ENCODE measurements at regions not wholly inside any gene's neighbourhood (a gene's known extent, or its start where the extent isn't known, plus 50 kb on each side); places are given as distances from the start of the nearest gene placed in this dataset.

- H3K4me3 ChIP-seq (ENCODE audit: insufficient read depth, low read depth, low read length): no peak overlapping the region
- H3K9ac ChIP-seq (ENCODE audit: low read length): no peak overlapping the region
- FAIRE-seq: no peak
- H2AFZ ChIP-seq (ENCODE audit: low read depth, low read length): no peak overlapping the region
- H3K36me3 ChIP-seq (ENCODE audit: insufficient read depth, low read length): no peaks in the 10 kb centered on the region
- DNase-seq (ENCODE audit: low read depth): no peak
- Mint-ChIP-seq H3K27me3 (ENCODE audit: low read depth, unreplicated experiment) (peaks cover 10% of the 10 kb centered on the region), H3K4me3 (ENCODE audit: unreplicated experiment) (no peak overlapping the region), H3K9me3 (ENCODE audit: unreplicated experiment) (no peaks in the 10 kb centered on the region), H3K36me3 (ENCODE audit: low read depth, unreplicated experiment) (no peaks in the 10 kb centered on the region), H3K4me1 (ENCODE audit: low read depth, unreplicated experiment) (no peaks in the 10 kb centered on the region), H3K27ac (ENCODE audit: unreplicated experiment) (no peak overlapping the region)
- H3K4me1 ChIP-seq (ENCODE audit: insufficient read depth, low read length): no peaks in the 10 kb centered on the region
- H3K4me2 ChIP-seq (ENCODE audit: low read length): no peak overlapping the region
- no peaks in the 10 kb centered on the region for H4K20me1 ChIP-seq (ENCODE audit: insufficient read depth, low read length)
- H3K9me3 ChIP-seq (ENCODE audit: insufficient read depth, low read depth, low read length): no peaks in the 10 kb centered on the region
- H3K27ac ChIP-seq (ENCODE audit: low read depth, low read length): no peak overlapping the region
- no peak for TF ChIP-seq CTCF (IDR thresholded peaks at IDR 0.05; ENCODE audit: insufficient read depth, low read depth, low read length)
- no peak for TF ChIP-seq EZH2 (IDR thresholded peaks at IDR 0.05; ENCODE audit: insufficient read depth, low read length)
- no peaks in the 10 kb centered on the region for H3K79me2 ChIP-seq (ENCODE audit: insufficient read depth, low read length)
- H3K27me3 ChIP-seq (ENCODE audit: insufficient read depth, low read length): no peaks in the 10 kb centered on the region
Observed at GRCh38 chr4:173590697-173591096, 60.7 kb upstream of the HAND2 start.

- H3K9me3 Mint-ChIP-seq (ENCODE audit: unreplicated experiment): no peaks in the 10 kb centered on the region
- no peak overlapping the region for H3K9ac ChIP-seq (ENCODE audit: low read length)
- H3K4me3 Mint-ChIP-seq (ENCODE audit: unreplicated experiment): no peak overlapping the region
- no peak for FAIRE-seq
- H3K4me2 ChIP-seq (ENCODE audit: low read length): no peak overlapping the region
- H3K27ac ChIP-seq (ENCODE audit: low read depth, low read length): no peak overlapping the region
- peaks cover 2% of the 10 kb centered on the region for H3K9me3 ChIP-seq (ENCODE audit: insufficient read depth, low read depth, low read length)
- no peaks in the 10 kb centered on the region for H4K20me1 ChIP-seq (ENCODE audit: insufficient read depth, low read length)
- DNase-seq (ENCODE audit: low read depth): no peak
- H2AFZ ChIP-seq (ENCODE audit: low read depth, low read length): no peak overlapping the region
- no peaks in the 10 kb centered on the region for H3K4me1 Mint-ChIP-seq (ENCODE audit: low read depth, unreplicated experiment)
- H3K27me3 Mint-ChIP-seq (ENCODE audit: low read depth, unreplicated experiment): peaks cover 9% of the 10 kb centered on the region
- TF ChIP-seq EZH2 (IDR thresholded peaks at IDR 0.05; ENCODE audit: insufficient read depth, low read length): no peak
- no peak for TF ChIP-seq CTCF (IDR thresholded peaks at IDR 0.05; ENCODE audit: insufficient read depth, low read depth, low read length)
- H3K36me3 Mint-ChIP-seq (ENCODE audit: low read depth, unreplicated experiment): no peaks in the 10 kb centered on the region
- H3K4me1 ChIP-seq (ENCODE audit: insufficient read depth, low read length): no peaks in the 10 kb centered on the region
- H3K36me3 ChIP-seq (ENCODE audit: insufficient read depth, low read length): no peaks in the 10 kb centered on the region
- no peak overlapping the region for H3K27ac Mint-ChIP-seq (ENCODE audit: unreplicated experiment)
- H3K4me3 ChIP-seq (ENCODE audit: insufficient read depth, low read depth, low read length): no peak overlapping the region
- H3K27me3 ChIP-seq (ENCODE audit: insufficient read depth, low read length): no peaks in the 10 kb centered on the region
- H3K79me2 ChIP-seq (ENCODE audit: insufficient read depth, low read length): no peaks in the 10 kb centered on the region
Observed at GRCh38 chr4:173585876-173586572, 56.0 kb upstream of the HAND2 start.

GRCh38 chr4:173584506-173584905 lies 54.5 kb upstream of the HAND2 start:
- no peaks in the 10 kb centered on the region for H3K4me1 ChIP-seq (ENCODE audit: insufficient read depth, low read length)
- H3K27ac ChIP-seq (ENCODE audit: low read depth, low read length): no peak overlapping the region
- no peak overlapping the region for H3K4me3 ChIP-seq (ENCODE audit: insufficient read depth, low read depth, low read length)
- Mint-ChIP-seq H3K9me3 (ENCODE audit: unreplicated experiment) (no peaks in the 10 kb centered on the region), H3K27ac (ENCODE audit: unreplicated experiment) (no peak overlapping the region), H3K4me1 (ENCODE audit: low read depth, unreplicated experiment) (no peaks in the 10 kb centered on the region), H3K27me3 (ENCODE audit: low read depth, unreplicated experiment) (peaks cover 9% of the 10 kb centered on the region), H3K4me3 (ENCODE audit: unreplicated experiment) (no peak overlapping the region), H3K36me3 (ENCODE audit: low read depth, unreplicated experiment) (no peaks in the 10 kb centered on the region)
- no peak overlapping the region for H3K4me2 ChIP-seq (ENCODE audit: low read length)
- no peaks in the 10 kb centered on the region for H3K79me2 ChIP-seq (ENCODE audit: insufficient read depth, low read length)
- FAIRE-seq: no peak
- no peak overlapping the region for H2AFZ ChIP-seq (ENCODE audit: low read depth, low read length)
- H3K27me3 ChIP-seq (ENCODE audit: insufficient read depth, low read length): no peaks in the 10 kb centered on the region
- H3K36me3 ChIP-seq (ENCODE audit: insufficient read depth, low read length): no peaks in the 10 kb centered on the region
- peaks cover 2% of the 10 kb centered on the region for H3K9me3 ChIP-seq (ENCODE audit: insufficient read depth, low read depth, low read length)
- H4K20me1 ChIP-seq (ENCODE audit: insufficient read depth, low read length): no peaks in the 10 kb centered on the region
- DNase-seq (ENCODE audit: low read depth): no peak
- TF ChIP-seq CTCF (IDR thresholded peaks at IDR 0.05; ENCODE audit: insufficient read depth, low read depth, low read length): no peak
- TF ChIP-seq EZH2 (IDR thresholded peaks at IDR 0.05; ENCODE audit: insufficient read depth, low read length): no peak
- no peak overlapping the region for H3K9ac ChIP-seq (ENCODE audit: low read length)
